ENCODE measurements at regions not wholly inside any gene's neighbourhood (a gene's known extent, or its start where the extent isn't known, plus 50 kb on each side); places are given as distances from the start of the nearest gene placed in this dataset.
"Not testable (repeated sequence)": the region's sequence is repeated elsewhere in the genome, so short reads cannot be mapped to it uniquely, and the experiment has no call there.

GRCh38 chr7:81232084-81232799 is 313.4 kb upstream of the SEMA3C start:
- no peak for DNase-seq (ENCODE audit: low read depth, low spot score)

DNA sequence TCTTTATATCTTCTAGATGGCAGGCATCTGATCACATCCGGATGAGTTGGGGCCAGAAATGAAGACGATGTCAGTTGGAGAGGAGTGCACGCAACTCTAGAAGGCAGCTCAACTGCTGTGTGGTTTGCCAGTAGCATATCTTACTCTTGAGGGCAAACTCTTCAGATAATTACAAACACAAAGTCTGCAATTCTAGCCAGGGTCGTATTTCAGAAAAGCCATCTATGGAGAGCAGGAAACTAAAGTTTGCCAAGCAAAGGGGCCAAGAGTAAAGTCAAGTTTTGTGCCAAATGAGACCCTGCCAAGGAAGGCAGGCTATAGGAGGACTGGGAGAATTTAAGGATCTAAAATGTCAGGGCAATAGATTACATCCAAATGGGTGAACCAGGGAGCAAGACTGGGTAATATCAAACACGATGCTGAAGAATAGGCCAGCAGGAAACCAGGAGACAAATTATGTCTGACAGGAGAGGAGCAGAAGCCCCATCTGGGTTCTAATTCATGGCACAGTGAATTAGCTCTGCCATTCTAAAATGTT is 312.5 kb upstream of the SEMA3C start:
- no peak for DNase-seq (ENCODE audit: low read depth, low spot score)

DNA sequence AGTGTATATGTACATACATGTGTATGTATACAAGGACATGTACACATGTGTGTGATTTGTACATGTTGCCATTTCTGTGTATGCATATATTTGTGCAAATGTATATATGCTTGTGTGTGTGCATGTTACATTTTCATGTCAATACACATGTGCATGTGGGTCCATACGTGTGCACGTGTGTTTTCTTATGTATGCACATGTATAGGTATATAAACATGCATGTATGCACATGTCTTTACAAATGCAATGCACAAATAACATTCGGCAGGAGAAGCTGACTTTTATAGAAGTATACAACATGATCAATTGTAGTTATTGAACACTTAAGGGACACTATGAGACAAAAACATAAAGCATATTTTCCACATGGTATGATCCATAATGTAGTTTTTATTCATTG is 307.4 kb upstream of the SEMA3C start:
- DNase-seq (ENCODE audit: low read depth, low spot score): no peak

- not testable (repeated sequence) for DNase-seq (ENCODE audit: low read depth, low spot score)
These were observed 303.8 kb upstream of the SEMA3C start for GRCh38 chr7:81222692-81223091.

- no peak for DNase-seq (ENCODE audit: low read depth, low spot score)
These were observed 302.8 kb upstream of the SEMA3C start for GRCh38 chr7:81221527-81222217.

- DNase-seq (ENCODE audit: low read depth, low spot score): no peak
These were observed 299.7 kb upstream of the SEMA3C start for GRCh38 chr7:81218480-81219106.

GRCh38 chr7:81213394-81213793 is 294.5 kb upstream of the SEMA3C start:
- no peak for DNase-seq (ENCODE audit: low read depth, low spot score)

DNA sequence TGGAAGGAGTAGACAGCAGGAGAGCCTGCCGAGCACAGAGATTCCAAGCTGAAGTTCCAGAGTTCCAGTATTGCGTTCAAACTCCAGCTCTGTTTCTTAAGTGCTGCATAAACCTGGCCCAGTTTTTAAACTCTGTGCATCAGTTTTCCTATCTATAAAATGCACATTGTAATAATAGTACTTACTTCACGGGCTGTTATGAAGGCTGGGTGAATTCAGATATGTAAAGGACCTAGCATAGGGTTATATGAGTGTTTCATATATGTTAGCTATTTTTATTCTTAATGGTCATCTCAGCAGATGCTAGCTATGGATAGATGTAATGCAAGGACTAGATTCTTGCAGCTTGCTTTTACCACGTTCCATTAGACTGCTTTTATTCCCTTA is 293.1 kb upstream of the SEMA3C start:
- DNase-seq (ENCODE audit: low read depth, low spot score): no peak

- DNase-seq (ENCODE audit: low read depth, low spot score): no peak
These were observed 292.5 kb upstream of the SEMA3C start for GRCh38 chr7:81211204-81211933.

GRCh38 chr7:81210137-81211064 is 291.6 kb upstream of the SEMA3C start:
- no peak for DNase-seq (ENCODE audit: low read depth, low spot score)

- DNase-seq (ENCODE audit: low read depth, low spot score): no peak
These were observed 290.2 kb upstream of the SEMA3C start for GRCh38 chr7:81209059-81209458.

DNA sequence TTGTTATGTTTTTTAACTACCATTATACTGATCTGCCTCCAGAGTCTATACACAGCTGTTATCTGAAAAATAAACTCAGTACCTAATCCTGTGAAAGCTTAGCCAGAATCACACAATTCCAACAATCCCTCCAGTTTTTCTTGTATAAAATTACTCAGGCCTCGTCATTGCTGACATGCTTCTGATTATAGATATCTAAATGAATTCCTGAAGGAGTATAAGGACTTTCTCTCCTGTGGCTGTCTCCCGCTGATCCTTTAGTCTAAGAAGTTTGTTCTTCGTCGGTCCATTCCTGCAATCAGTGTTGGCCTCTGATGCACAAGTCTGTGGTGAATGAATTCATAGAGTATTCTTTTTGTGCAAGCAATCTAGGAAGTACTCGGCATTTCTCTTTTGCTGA is 288.9 kb upstream of the SEMA3C start:
- no peak for DNase-seq (ENCODE audit: low read depth, low spot score)

GRCh38 chr7:81206667-81207360 is 288.0 kb upstream of the SEMA3C start:
- DNase-seq (ENCODE audit: low read depth, low spot score): no peak

DNA sequence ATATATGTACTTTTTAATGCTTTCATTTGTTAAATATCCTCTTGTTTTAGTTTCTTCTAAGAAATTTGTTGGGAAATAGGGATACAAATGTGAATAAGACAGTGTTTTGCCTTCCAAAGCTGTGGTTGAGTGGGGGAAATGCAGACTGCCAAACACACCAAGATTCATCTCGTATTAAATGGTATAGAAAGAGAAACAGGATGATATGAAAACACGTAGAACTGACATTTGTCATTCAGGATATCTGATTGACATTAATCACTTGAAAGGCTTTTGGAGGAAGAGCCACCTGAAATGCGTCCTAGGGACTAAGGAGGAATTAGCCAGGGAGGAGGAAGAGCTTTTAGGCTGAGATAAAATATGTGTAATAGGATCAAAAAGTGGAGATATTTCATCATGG is 287.4 kb upstream of the SEMA3C start:
- DNase-seq (ENCODE audit: low read depth, low spot score): no peak

- DNase-seq (ENCODE audit: low read depth, low spot score): no peak
These were observed 282.3 kb upstream of the SEMA3C start for GRCh38 chr7:81201188-81201587.

DNA sequence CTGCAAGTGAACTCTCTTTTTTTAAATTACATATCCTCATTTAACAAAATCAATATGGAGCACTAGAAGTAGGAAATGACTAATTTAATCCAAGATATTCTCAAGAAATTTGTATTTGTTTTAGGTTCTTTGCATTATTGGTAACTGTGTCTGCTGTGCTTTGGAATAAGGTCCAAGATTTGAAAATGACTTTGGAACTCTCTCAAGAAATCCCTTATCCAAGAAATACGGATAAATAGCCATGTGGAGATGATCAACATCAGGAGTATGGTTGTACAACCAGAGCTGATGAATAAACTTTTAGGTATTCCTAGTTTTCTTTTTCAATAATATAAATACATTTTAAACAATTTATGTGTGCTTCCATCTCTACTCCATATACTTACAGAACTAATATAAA is 279.9 kb upstream of the SEMA3C start:
- no peak for DNase-seq (ENCODE audit: low read depth, low spot score)

GRCh38 chr7:81197266-81197665 is 278.4 kb upstream of the SEMA3C start:
- no peak for DNase-seq (ENCODE audit: low read depth, low spot score)

DNA sequence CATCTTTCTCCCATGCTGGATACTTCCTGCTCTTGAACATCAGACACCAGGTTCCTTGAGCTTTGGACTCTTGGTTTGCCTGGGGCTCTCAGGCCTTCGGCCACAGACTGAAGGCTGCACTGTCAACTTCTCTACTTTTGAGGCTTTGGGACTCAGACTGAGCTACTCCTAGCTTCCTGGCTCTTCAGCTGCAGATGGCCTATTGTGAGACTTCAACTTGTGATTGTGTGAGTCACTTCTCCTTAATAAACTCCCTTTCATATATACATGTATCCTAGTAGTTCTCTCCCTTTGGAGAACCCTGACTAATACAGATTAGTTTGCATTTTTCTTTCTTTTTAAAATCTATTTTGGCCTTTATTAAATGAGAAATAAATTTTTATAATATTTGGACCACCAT is 276.2 kb upstream of the SEMA3C start:
- DNase-seq (ENCODE audit: low read depth, low spot score): no peak

- DNase-seq (ENCODE audit: low read depth, low spot score): no peak
These were observed 272.3 kb upstream of the SEMA3C start for GRCh38 chr7:81190997-81191768.

Data from pulmonary artery endothelial cell (primary cell).